Duodenal mucosa (tissue), 2 donors: ENCODE measurements at regions not wholly inside any gene's neighbourhood (a gene's known extent, or its start where the extent isn't known, plus 50 kb on each side); places are given as distances from the start of the nearest gene placed in this dataset.
A peak's percentile ranks its signal among the peaks of the same experiment; 100 is the strongest.

ENCODE experiments used
- H3K27ac ChIP-seq: one replicate; pipeline ENCODE4 v1.7.0; 2013; ENCODE audit warnings: low read depth, low read length
- H3K27me3 ChIP-seq, 2 donors: one replicate each; pipeline ENCODE4 v1.7.0; 2013; ENCODE audit warnings: low read length in 2 of 2, control low read depth in 1 of 2; ENCODE audit not compliant: insufficient read depth in 2 of 2, control insufficient read depth in 1 of 2
- H3K36me3 ChIP-seq, 2 donors: one replicate each; pipeline ENCODE4 v1.7.0; 2013; ENCODE audit warnings: low read length in 2 of 2, control low read depth in 1 of 2; ENCODE audit not compliant: insufficient read depth in 2 of 2, control insufficient read depth in 1 of 2
- H3K4me1 ChIP-seq, 2 donors: one replicate each; pipeline ENCODE4 v1.7.0; 2013; ENCODE audit warnings: low read length in 2 of 2, control low read depth in 1 of 2; ENCODE audit not compliant: insufficient read depth in 2 of 2, control insufficient read depth in 1 of 2
- H3K4me3 ChIP-seq, 2 donors: one replicate each; pipeline ENCODE4 v1.7.0; 2013; ENCODE audit warnings: low read length in 2 of 2, low read depth in 1 of 2
- H3K9ac ChIP-seq, 2 donors: one replicate each; pipeline ENCODE4 v1.7.0; 2013; ENCODE audit warnings: low read length in 2 of 2, low read depth in 1 of 2
- H3K9me3 ChIP-seq, 2 donors: one replicate each; pipeline ENCODE4 v1.7.0; 2013; ENCODE audit warnings: low read length in 2 of 2, control low read depth in 1 of 2; ENCODE audit not compliant: control insufficient read depth in 1 of 2

GRCh38 chr5:174599992-174600391 lies 124.4 kb upstream of the MSX2 start:
- Histone ChIP-seq H3K4me3 (peak overlapping the region; percentile 37 to 59), H3K9ac (peak overlapping the region in 1 of 2 donors; percentile 25), H3K9me3 (no peaks in the 10 kb centered on the region), H3K4me1 (peaks cover 11 to 13% of the 10 kb centered on the region in 2 donors), H3K27me3 (no peaks in the 10 kb centered on the region), H3K36me3 (no peaks in the 10 kb centered on the region), H3K27ac (no peak overlapping the region)

- Histone ChIP-seq H3K27me3 (no peaks in the 10 kb centered on the region), H3K36me3 (no peaks in the 10 kb centered on the region), H3K9me3 (no peaks in the 10 kb centered on the region), H3K4me3 (no peak overlapping the region), H3K9ac (no peak overlapping the region), H3K27ac (no peak overlapping the region), H3K4me1 (peaks cover 11 to 13% of the 10 kb centered on the region in 2 donors)
Observed at GRCh38 chr5:174601946-174602345, 122.4 kb upstream of the MSX2 start.

- Histone ChIP-seq H3K27ac (no peak overlapping the region), H3K9me3 (no peaks in the 10 kb centered on the region), H3K4me3 (no peak overlapping the region), H3K36me3 (no peaks in the 10 kb centered on the region), H3K9ac (no peak overlapping the region), H3K27me3 (no peaks in the 10 kb centered on the region), H3K4me1 (peaks cover 14 to 16% of the 10 kb centered on the region in 2 donors)
Observed at GRCh38 chr5:174606153-174606552, 118.2 kb upstream of the MSX2 start.

GRCh38 chr5:174606646-174607045 lies 117.7 kb upstream of the MSX2 start:
- no peak overlapping the region for H3K27ac ChIP-seq
- H3K36me3 ChIP-seq, result no peaks in the 10 kb centered on the region
- no peaks in the 10 kb centered on the region for H3K9me3 ChIP-seq
- H3K4me3 ChIP-seq, result no peak overlapping the region
- H3K4me1 ChIP-seq, result peaks cover 15 to 19% of the 10 kb centered on the region in 2 donors
- no peaks in the 10 kb centered on the region for H3K27me3 ChIP-seq
- H3K9ac ChIP-seq, result no peak overlapping the region

GRCh38 chr5:174607205-174607604 lies 117.2 kb upstream of the MSX2 start:
- H3K27me3 ChIP-seq, result no peaks in the 10 kb centered on the region
- H3K36me3 ChIP-seq, result no peaks in the 10 kb centered on the region
- peaks cover 12 to 19% of the 10 kb centered on the region in 2 donors for H3K4me1 ChIP-seq
- no peaks in the 10 kb centered on the region for H3K9me3 ChIP-seq
- no peak overlapping the region for H3K27ac ChIP-seq
- H3K4me3 ChIP-seq, result no peak overlapping the region
- H3K9ac ChIP-seq, result no peak overlapping the region

- Histone ChIP-seq H3K9ac (no peak overlapping the region), H3K9me3 (no peaks in the 10 kb centered on the region), H3K27ac (no peak overlapping the region), H3K4me1 (peaks cover 17 to 19% of the 10 kb centered on the region in 2 donors), H3K27me3 (no peaks in the 10 kb centered on the region), H3K4me3 (no peak overlapping the region), H3K36me3 (no peaks in the 10 kb centered on the region)
Observed at GRCh38 chr5:174607916-174608315, 116.5 kb upstream of the MSX2 start.

GRCh38 chr5:174608631-174609097 lies 115.7 kb upstream of the MSX2 start:
- Histone ChIP-seq H3K9me3 (no peaks in the 10 kb centered on the region), H3K36me3 (no peaks in the 10 kb centered on the region), H3K27ac (no peak overlapping the region), H3K4me3 (no peak overlapping the region), H3K4me1 (peaks cover 17 to 19% of the 10 kb centered on the region in 2 donors), H3K9ac (no peak overlapping the region), H3K27me3 (no peaks in the 10 kb centered on the region)

- Histone ChIP-seq H3K9me3 (no peaks in the 10 kb centered on the region), H3K27me3 (no peaks in the 10 kb centered on the region), H3K4me1 (peaks cover 17 to 19% of the 10 kb centered on the region in 2 donors), H3K9ac (no peak overlapping the region), H3K27ac (no peak overlapping the region), H3K36me3 (no peaks in the 10 kb centered on the region), H3K4me3 (no peak overlapping the region)
Observed at GRCh38 chr5:174609116-174609515, 115.3 kb upstream of the MSX2 start.

- Histone ChIP-seq H3K4me1 (peaks cover 17 to 19% of the 10 kb centered on the region in 2 donors), H3K27ac (no peak overlapping the region), H3K9ac (no peak overlapping the region), H3K36me3 (no peaks in the 10 kb centered on the region), H3K27me3 (no peaks in the 10 kb centered on the region), H3K9me3 (peaks cover 2 to 5% of the 10 kb centered on the region in 2 donors), H3K4me3 (no peak overlapping the region)
Observed at GRCh38 chr5:174610968-174611367, 113.4 kb upstream of the MSX2 start.

GRCh38 chr5:174612686-174613085 lies 111.7 kb upstream of the MSX2 start:
- Histone ChIP-seq H3K9ac (no peak overlapping the region), H3K4me1 (peaks cover 26 to 28% of the 10 kb centered on the region in 2 donors), H3K27ac (no peak overlapping the region), H3K4me3 (no peak overlapping the region), H3K9me3 (peaks cover 2 to 5% of the 10 kb centered on the region in 2 donors), H3K27me3 (no peaks in the 10 kb centered on the region), H3K36me3 (no peaks in the 10 kb centered on the region)
